GM18505 (cell line): ENCODE measurements at regions not wholly inside any gene's neighbourhood (a gene's known extent, or its start where the extent isn't known, plus 50 kb on each side); places are given as distances from the start of the nearest gene placed in this dataset.

ENCODE experiments used
- ATAC-seq: cut with Tn5 transposase; IDR thresholded peaks from one replicate; pipeline ENCODE4 v1.9.1; 2021; ENCODE audit not compliant: unreplicated experiment
- POLR2A ChIP-seq: IDR thresholded peaks from 4 replicates; pipeline ENCODE4 v1.6.1; 2011; ENCODE audit warnings: borderline replicate concordance; ENCODE audit not compliant: insufficient read depth, insufficient read length; ENCODE audit errors: extremely low read depth

DNA sequence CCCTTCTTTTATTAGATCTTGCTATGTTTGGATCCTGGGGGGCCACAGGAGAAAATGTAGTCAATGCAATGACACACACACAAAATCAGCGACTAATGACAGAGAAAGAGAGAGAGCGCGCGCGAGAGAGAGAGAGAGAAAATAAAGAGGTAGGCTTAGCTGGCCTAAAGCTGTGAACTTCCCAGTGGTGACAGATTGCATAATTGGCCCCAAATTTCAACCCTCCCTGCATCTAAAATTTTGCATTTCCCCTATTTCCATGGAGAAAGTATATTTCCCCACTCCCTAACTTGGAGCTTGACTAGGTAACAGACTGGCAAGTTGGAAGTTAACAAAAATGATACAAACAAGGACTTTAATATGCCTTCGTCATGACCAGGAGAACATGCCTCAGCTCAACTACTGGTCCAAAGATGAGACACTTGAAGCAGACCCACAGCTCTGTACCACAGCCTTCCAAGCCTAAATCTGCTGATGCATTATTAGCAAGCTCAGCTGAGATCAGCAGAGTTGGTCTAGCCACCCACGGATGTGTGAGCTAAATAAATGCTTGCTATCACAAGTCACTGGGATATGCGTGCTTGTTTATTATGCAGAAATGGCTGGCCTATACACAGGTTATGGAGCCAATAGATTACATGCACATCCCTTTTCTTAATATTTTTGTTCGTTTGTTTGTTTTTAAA lies 118.1 kb upstream of the PRDM1 start:
- no peak for TF ChIP-seq POLR2A
- ATAC-seq: no peak

DNA sequence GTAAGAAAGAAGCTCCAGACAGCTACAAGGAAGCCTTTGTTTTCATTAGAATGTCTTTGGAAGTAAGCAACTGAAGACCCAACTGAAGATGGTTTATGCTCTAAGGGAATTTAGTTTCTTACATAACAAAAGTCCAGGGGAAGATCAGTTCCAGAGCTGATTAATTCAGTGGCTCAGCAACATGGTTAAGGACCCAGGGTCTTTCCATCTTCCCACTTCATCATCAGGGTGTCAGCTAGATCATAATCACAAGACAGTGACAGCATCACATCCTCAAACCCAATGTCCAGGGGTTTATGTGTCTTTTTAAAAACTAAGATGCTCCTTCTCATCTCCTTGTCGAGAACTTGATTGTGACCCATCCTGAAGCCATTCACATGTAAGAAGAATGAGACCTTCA lies 119.7 kb upstream of the PRDM1 start:
- ATAC-seq: no peak
- no peak for TF ChIP-seq POLR2A

DNA sequence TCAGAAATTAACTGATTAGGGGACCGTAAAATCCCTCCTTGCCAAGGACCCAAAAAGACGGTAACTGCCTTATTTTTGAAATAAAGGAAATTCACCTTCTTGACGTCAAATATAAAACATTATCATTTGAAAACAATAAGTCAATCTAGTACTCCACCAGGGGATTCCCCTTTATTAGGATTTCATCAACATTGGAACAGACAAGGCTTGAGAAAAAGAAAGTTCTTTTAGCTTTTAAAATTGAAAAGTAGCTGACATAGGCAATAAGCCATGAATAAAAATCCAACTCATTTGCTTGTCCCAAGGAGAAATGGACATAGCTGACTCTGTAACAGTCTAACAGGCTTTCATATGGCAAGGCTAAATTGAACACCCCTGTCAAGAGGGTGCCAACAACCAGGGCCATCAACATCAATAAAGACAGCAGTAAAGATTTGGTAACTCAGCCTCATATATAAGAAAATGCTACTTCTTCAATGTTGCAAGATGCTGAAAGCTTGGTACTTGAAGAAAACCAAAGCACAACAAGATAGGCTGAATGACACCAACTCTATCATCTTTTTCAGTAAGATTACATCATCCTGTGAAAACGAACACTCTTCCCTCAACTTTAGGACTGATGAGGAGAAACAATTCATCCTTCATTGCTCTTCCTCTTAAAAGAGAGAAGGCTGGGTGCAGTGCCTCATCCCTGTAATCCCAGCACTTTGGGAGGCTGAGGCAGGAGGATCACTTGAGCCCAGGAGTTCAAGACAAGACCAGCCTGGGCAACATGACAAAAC lies 121.0 kb upstream of the PRDM1 start:
- TF ChIP-seq POLR2A: no peak
- no peak for ATAC-seq

DNA sequence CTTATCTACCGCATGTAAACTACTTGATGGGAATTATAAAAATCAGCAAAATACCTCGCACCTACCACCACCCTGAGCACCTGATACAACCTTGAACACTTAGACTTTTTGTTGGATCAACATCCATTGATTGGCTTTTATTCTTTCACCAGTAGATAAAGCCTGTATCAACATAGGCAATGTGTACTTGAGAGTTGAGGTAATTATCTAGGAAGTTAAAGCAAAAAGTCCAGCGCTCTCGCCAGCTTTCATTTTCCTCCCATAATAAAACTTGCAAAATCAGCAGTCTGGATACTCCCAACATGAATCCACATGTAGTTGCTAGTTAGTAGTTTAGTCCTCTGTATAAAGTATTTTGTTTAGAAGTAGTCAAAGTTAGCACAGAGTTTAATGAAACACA lies 132.0 kb upstream of the PRDM1 start:
- no peak for ATAC-seq
- TF ChIP-seq POLR2A: no peak

GRCh38 chr6:105952772-105953690 lies 133.1 kb upstream of the PRDM1 start:
- ATAC-seq: no peak
- no peak for TF ChIP-seq POLR2A

GRCh38 chr6:105952326-105952725 lies 133.8 kb upstream of the PRDM1 start:
- ATAC-seq: no peak
- TF ChIP-seq POLR2A: no peak

DNA sequence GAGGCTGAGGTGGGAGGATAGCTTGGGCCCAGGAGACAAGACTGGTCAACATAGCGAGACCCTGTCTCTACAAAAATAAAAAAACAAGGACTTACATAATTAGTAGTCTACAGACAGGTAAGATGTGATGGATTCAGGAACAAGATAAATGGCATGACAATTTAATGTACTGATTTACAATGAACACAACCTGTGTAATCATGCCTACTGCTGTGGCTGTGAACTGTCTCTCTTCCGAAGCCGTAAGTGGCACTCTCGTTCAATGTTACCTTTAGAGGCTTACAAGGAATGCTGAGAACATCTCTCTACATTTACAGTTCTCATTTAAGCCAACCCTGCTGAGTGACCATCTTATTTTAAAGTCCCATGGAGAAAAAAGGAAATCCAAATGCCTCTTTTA lies 134.8 kb upstream of the PRDM1 start:
- no peak for ATAC-seq
- TF ChIP-seq POLR2A: no peak

GRCh38 chr6:105949869-105950268 lies 136.3 kb upstream of the PRDM1 start:
- no peak for TF ChIP-seq POLR2A
- ATAC-seq: no peak

- no peak for ATAC-seq
- TF ChIP-seq POLR2A: no peak
Observed at GRCh38 chr6:105943514-105943913, 142.6 kb upstream of the PRDM1 start.

DNA sequence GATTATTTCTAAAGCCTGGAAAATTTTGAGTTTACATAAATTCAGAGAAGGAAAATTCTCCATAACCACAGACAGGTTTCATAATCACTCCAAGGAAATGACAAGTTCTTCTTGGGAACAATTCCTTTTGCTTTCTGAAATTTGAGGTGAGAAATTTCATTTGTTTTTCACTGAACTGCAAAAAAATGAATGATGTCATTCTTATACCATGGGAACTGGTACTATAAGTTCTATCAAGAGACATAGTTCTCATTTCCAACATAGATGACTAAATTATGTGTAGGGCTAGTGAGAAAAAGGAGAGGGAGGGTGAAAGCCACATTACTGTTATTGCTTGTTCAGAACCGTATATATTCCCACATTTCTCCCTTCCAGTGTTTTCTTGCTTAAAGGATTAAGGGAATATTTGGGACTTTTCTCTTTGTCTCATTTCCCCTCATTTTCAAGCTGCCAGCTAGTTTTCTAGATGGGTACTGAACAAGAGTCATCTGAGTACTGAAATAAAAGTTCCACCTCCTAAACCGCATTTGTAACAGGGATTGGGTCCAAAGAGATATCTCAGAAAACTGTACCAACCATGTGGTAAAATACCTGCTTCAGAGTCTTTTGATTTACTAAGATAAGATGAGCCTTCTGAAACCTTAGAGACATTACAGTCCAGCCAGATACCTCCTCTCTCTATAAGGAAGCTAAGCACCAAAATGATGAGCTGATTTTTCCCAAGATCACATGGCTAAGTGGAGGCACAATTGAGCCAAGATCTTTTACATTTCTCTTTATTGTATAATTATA lies 144.3 kb upstream of the PRDM1 start:
- TF ChIP-seq POLR2A: no peak
- ATAC-seq: no peak

DNA sequence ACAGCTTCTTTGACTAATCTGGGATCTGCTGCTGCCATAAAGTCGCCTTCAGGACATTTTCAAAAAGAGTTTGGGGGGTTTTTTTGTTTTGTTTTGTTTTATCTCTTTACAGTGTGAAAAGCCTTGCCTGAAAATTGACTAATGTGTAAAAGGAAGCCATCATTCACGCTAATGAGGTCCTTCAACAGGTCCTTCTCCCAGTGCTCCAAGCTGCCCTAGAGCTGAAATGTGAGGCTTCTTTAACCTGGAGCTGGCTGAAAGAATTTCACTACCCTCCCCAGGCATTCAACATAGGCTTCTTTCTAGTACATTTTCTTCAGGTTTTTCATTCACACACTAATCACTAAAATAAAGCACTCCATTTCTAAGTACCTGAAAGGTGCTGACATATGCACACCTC lies 145.1 kb upstream of the PRDM1 start:
- TF ChIP-seq POLR2A: no peak
- no peak for ATAC-seq

DNA sequence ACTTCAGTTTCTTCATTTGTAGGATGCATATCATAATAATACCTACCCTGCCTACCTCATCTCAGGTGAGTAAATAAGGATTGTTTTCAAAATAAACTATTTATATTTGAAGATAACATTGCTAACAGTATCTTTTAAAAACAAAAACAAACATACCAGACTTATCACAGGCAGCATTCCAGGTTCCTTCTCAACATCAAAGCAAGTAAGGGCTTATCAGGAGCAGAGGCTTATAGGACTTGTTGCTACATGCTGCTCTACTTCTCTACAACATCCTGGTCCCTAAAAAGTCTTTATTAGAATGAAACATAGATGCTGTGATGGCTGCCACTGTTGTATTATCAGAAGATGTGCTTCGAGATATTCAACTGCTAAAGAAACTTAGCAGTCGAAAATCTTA lies 149.2 kb upstream of the PRDM1 start:
- no peak for TF ChIP-seq POLR2A
- no peak for ATAC-seq

GRCh38 chr6:105935416-105935815 lies 150.7 kb upstream of the PRDM1 start:
- no peak for TF ChIP-seq POLR2A
- ATAC-seq: no peak
